ENCODE measurements at regions not wholly inside any gene's neighbourhood (a gene's known extent, or its start where the extent isn't known, plus 50 kb on each side); places are given as distances from the start of the nearest gene placed in this dataset.
A peak's percentile ranks its signal among the peaks of the same experiment; 100 is the strongest.

GRCh38 chr7:26490640-26491624 is 199.3 kb downstream of the SNX10 start:
- H3K4me1 Mint-ChIP-seq, result peaks cover 59% of the 10 kb centered on the region
- TF ChIP-seq, protein P1, sequence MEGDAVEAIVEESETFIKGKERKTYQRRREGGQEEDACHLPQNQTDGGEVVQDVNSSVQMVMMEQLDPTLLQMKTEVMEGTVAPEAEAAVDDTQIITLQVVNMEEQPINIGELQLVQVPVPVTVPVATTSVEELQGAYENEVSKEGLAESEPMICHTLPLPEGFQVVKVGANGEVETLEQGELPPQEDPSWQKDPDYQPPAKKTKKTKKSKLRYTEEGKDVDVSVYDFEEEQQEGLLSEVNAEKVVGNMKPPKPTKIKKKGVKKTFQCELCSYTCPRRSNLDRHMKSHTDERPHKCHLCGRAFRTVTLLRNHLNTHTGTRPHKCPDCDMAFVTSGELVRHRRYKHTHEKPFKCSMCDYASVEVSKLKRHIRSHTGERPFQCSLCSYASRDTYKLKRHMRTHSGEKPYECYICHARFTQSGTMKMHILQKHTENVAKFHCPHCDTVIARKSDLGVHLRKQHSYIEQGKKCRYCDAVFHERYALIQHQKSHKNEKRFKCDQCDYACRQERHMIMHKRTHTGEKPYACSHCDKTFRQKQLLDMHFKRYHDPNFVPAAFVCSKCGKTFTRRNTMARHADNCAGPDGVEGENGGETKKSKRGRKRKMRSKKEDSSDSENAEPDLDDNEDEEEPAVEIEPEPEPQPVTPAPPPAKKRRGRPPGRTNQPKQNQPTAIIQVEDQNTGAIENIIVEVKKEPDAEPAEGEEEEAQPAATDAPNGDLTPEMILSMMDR (IDR thresholded peaks at IDR 0.05; ENCODE audit: unreplicated experiment in 3 of 3), result no peak
- H3K27me3 Mint-ChIP-seq (ENCODE audit: low read depth), result no peaks in the 10 kb centered on the region
- H3K27ac Mint-ChIP-seq, result peak overlapping the region; percentile 34 to 86 (median 35)
- no peak overlapping the region for H3K4me3 Mint-ChIP-seq
- H3K9me3 Mint-ChIP-seq, result no peaks in the 10 kb centered on the region
- no peaks in the 10 kb centered on the region for H3K36me3 Mint-ChIP-seq (ENCODE audit: low read depth)

DNA sequence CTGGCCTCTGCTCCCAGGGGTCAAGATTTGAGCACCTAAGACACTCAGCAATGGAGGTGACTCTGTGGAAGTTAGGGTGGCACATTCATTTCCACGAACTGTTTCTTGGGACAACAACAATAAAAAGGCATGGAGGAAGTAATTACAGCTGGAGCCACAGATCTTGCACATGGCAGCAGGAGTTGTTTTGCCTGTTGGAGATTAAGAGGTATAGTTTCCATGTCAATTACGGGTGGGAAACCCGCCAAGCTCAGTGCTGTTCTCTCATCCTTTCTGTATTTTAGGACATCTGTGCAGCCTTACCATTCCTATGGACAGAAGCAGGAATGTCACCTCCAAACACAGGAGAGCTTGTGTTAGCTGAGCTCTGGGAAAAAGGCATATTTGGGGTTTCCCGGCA is 201.2 kb downstream of the SNX10 start:
- Mint-ChIP-seq H3K4me3 (no peak overlapping the region), H3K36me3 (ENCODE audit: low read depth) (no peaks in the 10 kb centered on the region), H3K9me3 (no peaks in the 10 kb centered on the region), H3K27ac (peak overlapping the region in 1 of 3 experiments; percentile 14), H3K4me1 (peaks cover 59% of the 10 kb centered on the region), H3K27me3 (ENCODE audit: low read depth) (peaks cover 4% of the 10 kb centered on the region)
- TF ChIP-seq, protein P1 (IDR thresholded peaks at IDR 0.05; ENCODE audit: unreplicated experiment in 3 of 3), result no peak

DNA sequence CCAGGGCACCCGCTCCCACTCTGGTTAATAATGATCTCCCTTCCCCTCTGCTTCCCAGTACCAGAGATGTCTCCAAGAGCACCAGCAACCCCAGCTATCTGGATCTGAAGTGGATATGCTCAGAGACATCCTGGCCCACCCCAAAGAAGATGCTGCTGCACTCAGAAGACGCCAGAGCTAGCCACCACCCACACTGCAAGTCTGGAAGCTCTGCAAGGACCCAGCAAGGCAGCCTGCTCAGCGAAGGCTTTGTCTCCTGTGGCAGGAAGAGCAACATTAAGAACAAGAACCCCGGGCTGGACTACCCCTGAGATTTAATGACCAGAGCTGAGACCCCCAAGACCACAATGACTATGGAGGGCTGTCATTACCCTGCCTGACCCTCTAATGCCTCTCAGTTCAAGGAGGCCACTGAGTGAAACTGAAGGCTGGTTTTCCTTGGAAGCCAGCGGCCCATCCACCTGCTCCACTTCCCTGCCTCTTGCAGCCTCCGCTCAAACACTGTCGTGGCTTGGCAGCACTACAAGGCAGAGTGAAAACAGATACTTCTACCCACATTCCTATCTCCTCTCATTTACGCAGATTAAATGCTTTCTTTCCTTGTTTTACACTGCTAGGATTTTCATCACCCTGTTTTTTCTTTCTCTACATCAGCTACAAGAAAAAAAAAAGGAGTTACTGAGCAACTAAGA is 202.2 kb downstream of the SNX10 start:
- Mint-ChIP-seq H3K4me3 (no peak overlapping the region), H3K27me3 (ENCODE audit: low read depth) (peaks cover 4% of the 10 kb centered on the region), H3K27ac (peak overlapping the region in 2 of 3 experiments; percentile 20 to 64), H3K36me3 (ENCODE audit: low read depth) (no peaks in the 10 kb centered on the region), H3K9me3 (no peaks in the 10 kb centered on the region), H3K4me1 (peaks cover 56% of the 10 kb centered on the region)
- TF ChIP-seq, protein P1 (IDR thresholded peaks at IDR 0.05; ENCODE audit: unreplicated experiment in 3 of 3), result no peak

DNA sequence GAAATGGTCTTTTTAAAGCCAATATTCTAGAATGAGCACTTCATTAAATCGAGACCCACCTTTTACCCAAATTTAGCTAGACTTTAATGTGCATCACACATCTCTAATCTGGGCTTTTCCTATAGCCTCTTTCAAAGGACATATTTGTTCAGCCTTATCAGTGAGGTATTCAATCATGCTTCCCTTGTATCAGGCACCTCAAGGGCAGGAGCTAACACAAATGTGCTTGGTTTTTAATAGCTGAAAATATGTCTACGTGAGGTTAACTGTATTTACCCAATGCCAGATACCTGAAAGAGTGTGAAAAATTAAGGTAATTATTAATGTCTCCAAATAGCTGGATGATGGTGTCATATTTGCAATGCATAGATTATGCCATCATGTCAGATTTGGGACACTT is 203.9 kb downstream of the SNX10 start:
- TF ChIP-seq, protein P1 (IDR thresholded peaks at IDR 0.05; ENCODE audit: unreplicated experiment in 3 of 3), result no peak
- Mint-ChIP-seq H3K4me1 (peaks cover 40% of the 10 kb centered on the region), H3K36me3 (ENCODE audit: low read depth) (no peaks in the 10 kb centered on the region), H3K27me3 (ENCODE audit: low read depth) (peaks cover 4% of the 10 kb centered on the region), H3K27ac (no peak overlapping the region), H3K4me3 (no peak overlapping the region), H3K9me3 (no peaks in the 10 kb centered on the region)

DNA sequence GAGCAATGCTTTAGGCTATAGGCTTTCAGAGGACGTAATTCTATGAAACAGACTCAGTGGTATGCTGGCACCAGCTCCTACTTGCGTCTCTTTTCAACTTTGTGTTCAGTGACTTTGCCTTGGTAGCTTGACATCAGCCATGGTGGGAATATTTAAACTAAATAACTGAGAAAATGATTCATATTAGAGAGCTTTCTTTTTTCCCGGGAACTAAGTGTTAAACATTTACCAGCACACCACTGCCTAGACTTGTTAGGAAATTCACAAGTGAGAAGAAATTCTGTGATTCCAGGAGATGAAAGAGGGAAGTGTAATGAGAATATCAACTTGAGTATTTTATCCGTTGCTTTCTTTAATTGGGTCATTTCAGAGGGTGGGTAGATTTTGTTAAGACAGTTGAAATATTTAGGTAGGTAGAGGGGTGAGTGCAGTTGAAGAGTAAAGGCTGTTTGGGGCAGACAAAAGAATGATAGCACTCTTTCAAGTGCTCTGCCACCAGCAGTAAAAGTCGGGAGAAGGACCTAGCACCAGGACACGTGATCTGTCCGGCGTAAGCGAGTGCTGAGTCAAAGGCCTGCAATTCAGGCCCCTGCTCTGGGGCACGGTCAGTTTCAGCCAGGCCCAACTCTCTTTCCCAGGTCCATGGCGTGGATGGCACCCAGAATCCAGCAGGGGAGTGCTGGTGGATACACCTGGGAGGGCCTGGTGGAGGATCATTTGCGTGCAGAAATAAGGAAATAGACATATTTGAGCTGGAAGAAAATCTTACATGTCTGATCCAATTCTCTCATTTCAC is 206.3 kb downstream of the SNX10 start:
- H3K27ac Mint-ChIP-seq, result peak overlapping the region; percentile 89 to 94 (median 93)

More for the DNA sequence above, 206.3 kb downstream of the SNX10 start:
- TF ChIP-seq, protein P1 (IDR thresholded peaks at IDR 0.05; ENCODE audit: unreplicated experiment in 3 of 3), result no peak
- Mint-ChIP-seq H3K9me3 (peaks cover 3% of the 10 kb centered on the region), H3K4me3 (no peak overlapping the region), H3K36me3 (ENCODE audit: low read depth) (no peaks in the 10 kb centered on the region), H3K4me1 (peaks cover 18% of the 10 kb centered on the region), H3K27me3 (ENCODE audit: low read depth) (peaks cover 6% of the 10 kb centered on the region)
